Activated CD4-positive, CD25-positive, alpha-beta regulatory T cell treated with anti-CD3 and anti-CD28 coated beads, Interleukin-2, amount 50 U/mL, for 24 hours (primary cell): ENCODE measurements at regions not wholly inside any gene's neighbourhood (a gene's known extent, or its start where the extent isn't known, plus 50 kb on each side); places are given as distances from the start of the nearest gene placed in this dataset.
"Not testable (repeated sequence)": the region's sequence is repeated elsewhere in the genome, so short reads cannot be mapped to it uniquely, and the experiment has no call there.

Source experiments
- ATAC-seq, 2 donors: fragments of 150-1000 bp; cut with Tn5 transposase; one replicate each; pipeline ENCODE4 v1.10.0; 2021; ENCODE audit warnings: mild to moderate bottlenecking in 1 of 2, moderate library complexity in 1 of 2

- no peak for ATAC-seq
These were observed 73.6 kb downstream of the CYLC2 start for GRCh38 chr9:103068753-103069152.

- no peak for ATAC-seq
These were observed 83.4 kb downstream of the CYLC2 start for GRCh38 chr9:103078581-103078980.

- no peak for ATAC-seq
These were observed 87.4 kb downstream of the CYLC2 start for GRCh38 chr9:103082494-103082893.

GRCh38 chr9:103089357-103089756 is 94.2 kb downstream of the CYLC2 start:
- no peak for ATAC-seq

- no peak for ATAC-seq
These were observed 109.0 kb downstream of the CYLC2 start for GRCh38 chr9:103104101-103104500.

- ATAC-seq, result no peak
These were observed 121.1 kb downstream of the CYLC2 start for GRCh38 chr9:103116246-103116645.

- ATAC-seq, result no peak
These were observed 131.4 kb downstream of the CYLC2 start for GRCh38 chr9:103126494-103126893.

- no peak for ATAC-seq
These were observed 144.8 kb downstream of the CYLC2 start for GRCh38 chr9:103139891-103140290.

GRCh38 chr9:103152473-103152872 is 157.3 kb downstream of the CYLC2 start:
- no peak for ATAC-seq

GRCh38 chr9:103167530-103167929 is 172.4 kb downstream of the CYLC2 start:
- no peak for ATAC-seq

- no peak for ATAC-seq
These were observed 173.1 kb downstream of the CYLC2 start for GRCh38 chr9:103168254-103168653.

GRCh38 chr9:103169798-103170197 is 174.7 kb downstream of the CYLC2 start:
- no peak for ATAC-seq

- ATAC-seq, result no peak
These were observed 188.6 kb downstream of the CYLC2 start for GRCh38 chr9:103183701-103184171.

GRCh38 chr9:103186959-103187358 is 191.8 kb downstream of the CYLC2 start:
- no peak for ATAC-seq

- ATAC-seq, result no peak
These were observed 193.7 kb downstream of the CYLC2 start for GRCh38 chr9:103188781-103189350.

- ATAC-seq, result no peak
These were observed 198.9 kb downstream of the CYLC2 start for GRCh38 chr9:103193992-103194391.

GRCh38 chr9:103203172-103203571 is 208.0 kb downstream of the CYLC2 start:
- ATAC-seq, result no peak

- ATAC-seq, result not testable (repeated sequence)
These were observed 210.9 kb downstream of the CYLC2 start for GRCh38 chr9:103205881-103206585.

- ATAC-seq, result no peak
These were observed 215.5 kb downstream of the CYLC2 start for GRCh38 chr9:103210607-103211006.

GRCh38 chr9:103215197-103215596 is 220.1 kb downstream of the CYLC2 start:
- ATAC-seq, result no peak

GRCh38 chr9:103225702-103226646 is 230.8 kb downstream of the CYLC2 start:
- ATAC-seq, result no peak

- ATAC-seq, result no peak
These were observed 231.5 kb downstream of the CYLC2 start for GRCh38 chr9:103226647-103227013.

GRCh38 chr9:103237571-103238109 is 242.5 kb downstream of the CYLC2 start:
- ATAC-seq, result not testable (repeated sequence)
